ENCODE measurements at regions not wholly inside any gene's neighbourhood (a gene's known extent, or its start where the extent isn't known, plus 50 kb on each side); places are given as distances from the start of the nearest gene placed in this dataset.

DNA sequence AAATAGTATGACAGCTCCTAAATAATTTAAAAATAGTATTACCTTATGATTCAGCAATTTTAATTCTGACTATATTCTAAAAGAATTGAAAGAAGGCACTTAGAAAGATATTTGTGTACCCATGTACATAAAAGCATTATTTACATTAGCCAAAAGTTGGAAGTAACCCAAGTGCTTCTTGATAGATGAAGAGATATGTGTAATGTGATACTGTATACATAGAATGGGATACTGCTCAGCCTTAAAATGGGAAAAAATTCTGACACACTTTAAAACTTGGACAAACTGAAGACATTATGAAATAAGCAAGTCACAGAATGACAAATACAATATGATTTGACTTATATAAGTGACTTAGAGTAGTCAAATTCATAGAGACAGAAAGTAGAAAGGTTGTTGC is 112.2 kb downstream of the IDS start:
- no peak for TF ChIP-seq POLR2A (IDR thresholded peaks at IDR 0.05)
- TF ChIP-seq, protein P1, sequence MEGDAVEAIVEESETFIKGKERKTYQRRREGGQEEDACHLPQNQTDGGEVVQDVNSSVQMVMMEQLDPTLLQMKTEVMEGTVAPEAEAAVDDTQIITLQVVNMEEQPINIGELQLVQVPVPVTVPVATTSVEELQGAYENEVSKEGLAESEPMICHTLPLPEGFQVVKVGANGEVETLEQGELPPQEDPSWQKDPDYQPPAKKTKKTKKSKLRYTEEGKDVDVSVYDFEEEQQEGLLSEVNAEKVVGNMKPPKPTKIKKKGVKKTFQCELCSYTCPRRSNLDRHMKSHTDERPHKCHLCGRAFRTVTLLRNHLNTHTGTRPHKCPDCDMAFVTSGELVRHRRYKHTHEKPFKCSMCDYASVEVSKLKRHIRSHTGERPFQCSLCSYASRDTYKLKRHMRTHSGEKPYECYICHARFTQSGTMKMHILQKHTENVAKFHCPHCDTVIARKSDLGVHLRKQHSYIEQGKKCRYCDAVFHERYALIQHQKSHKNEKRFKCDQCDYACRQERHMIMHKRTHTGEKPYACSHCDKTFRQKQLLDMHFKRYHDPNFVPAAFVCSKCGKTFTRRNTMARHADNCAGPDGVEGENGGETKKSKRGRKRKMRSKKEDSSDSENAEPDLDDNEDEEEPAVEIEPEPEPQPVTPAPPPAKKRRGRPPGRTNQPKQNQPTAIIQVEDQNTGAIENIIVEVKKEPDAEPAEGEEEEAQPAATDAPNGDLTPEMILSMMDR (IDR thresholded peaks at IDR 0.05), result no peak

Data from esophagus squamous epithelium (tissue), 4 donors.